ENCODE measurements at regions not wholly inside any gene's neighbourhood (a gene's known extent, or its start where the extent isn't known, plus 50 kb on each side); places are given as distances from the start of the nearest gene placed in this dataset.

DNA sequence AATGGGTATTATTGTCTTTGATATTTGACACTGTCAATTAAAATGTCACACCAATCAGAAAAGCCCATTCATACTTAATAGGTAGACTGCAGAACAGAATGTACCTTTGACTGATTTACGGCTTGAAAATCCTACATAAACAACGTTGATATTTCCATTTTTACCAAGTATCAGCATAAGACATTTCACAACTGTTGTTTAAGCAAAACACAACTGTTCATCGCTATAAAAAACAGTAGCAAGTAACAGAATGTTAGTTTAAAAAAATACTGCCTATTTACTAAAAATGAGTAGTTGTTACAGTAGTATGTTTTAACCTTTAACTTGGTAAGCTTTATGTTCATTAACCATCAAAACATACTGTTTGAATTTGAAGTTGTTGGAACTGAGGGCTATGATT, 1096.6 kb downstream of the PCDH17 start:
- DNase-seq (ENCODE audit: low read depth in 4 of 4, low spot score in 1 of 4): no peak

DNA sequence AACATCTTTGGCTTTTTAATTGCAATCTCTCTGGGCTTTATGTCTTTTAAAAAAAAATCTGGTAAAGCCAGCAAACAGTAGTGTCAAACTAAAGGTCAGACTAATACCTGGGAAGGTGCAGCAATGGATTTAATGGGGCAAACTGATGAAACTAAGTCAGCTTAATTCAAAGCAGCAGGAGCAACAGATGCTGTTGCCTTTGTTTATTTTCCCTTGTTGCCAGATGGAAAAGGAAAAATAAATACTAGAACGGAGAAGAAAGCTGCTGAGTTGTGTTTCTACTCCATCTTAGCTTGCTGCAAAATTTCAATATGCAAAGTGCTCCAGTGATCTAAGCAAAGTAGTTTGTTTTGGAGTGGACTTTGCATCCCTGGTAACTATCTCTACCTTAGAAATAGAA, 1097.8 kb downstream of the PCDH17 start:
- no peak for DNase-seq (ENCODE audit: low read depth in 4 of 4, low spot score in 1 of 4)

DNA sequence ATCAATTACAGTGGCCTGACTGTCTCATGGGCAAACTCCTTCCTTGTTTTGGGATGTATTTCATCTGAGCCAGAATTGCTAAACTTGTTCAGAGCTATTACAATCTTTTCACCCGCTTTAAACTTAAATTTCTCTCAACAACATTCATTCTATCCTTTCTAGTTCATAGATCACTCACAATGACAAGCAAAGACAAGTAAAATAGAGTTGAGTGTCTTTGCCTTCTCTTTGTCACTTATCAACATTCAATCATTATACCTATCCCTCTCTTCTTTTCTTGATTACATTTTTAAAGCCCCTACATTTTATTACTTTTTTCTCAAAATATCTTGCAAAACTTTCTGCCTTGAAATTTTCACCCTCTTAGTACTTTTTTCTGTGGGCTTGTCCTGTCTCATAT, 1113.1 kb downstream of the PCDH17 start:
- DNase-seq (ENCODE audit: low read depth in 4 of 4, low spot score in 1 of 4): no peak

DNA sequence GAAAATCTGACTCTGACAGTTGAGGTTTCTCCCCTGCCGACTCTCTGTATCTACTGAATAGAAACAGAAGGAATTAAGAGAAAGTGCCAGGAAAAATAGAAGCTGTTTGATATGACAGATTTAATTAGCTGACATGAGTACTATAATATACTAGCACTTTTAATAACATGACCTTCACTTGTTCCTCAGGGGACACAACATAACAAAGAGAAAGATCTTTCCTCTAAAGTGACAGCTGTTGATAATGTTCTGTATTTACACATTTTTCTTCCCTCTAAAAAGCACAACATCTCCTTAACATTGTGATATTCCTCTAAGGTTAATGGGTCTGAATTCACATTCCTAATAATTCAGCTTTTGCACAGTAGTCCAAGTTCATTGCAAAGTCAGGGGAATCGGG, 1136.0 kb downstream of the PCDH17 start:
- DNase-seq (ENCODE audit: low read depth in 4 of 4, low spot score in 1 of 4): no peak

DNA sequence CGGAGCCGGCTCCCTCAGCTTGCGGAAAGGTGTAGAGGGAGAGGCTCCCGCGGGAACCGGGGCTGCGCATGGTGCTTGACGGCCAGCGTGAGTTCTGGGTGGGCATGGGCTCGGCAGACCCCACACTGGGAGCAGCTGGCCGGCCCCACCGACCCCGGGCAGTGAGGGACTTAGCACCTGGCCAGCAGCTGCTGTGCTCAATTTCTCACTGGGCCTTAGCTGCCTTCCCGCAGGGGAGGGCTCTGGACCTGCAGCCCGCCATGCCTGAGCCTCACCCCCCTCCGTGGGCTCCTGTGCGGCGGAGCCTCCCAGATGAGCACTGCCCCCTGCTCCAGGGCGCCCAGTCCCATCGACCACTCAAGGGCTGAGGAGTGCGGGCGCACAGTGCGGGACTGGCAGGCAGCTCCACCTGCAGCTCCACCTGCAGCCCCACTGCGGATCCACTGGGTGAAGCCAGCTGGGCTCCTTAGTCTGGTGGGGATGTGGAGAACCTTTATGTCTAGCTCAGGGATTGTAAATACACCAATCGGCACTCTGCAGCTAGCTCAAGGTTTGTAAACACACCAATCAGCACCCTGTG, 1141.8 kb downstream of the PCDH17 start:
- no peak for DNase-seq (ENCODE audit: low read depth in 4 of 4, low spot score in 1 of 4)

DNA sequence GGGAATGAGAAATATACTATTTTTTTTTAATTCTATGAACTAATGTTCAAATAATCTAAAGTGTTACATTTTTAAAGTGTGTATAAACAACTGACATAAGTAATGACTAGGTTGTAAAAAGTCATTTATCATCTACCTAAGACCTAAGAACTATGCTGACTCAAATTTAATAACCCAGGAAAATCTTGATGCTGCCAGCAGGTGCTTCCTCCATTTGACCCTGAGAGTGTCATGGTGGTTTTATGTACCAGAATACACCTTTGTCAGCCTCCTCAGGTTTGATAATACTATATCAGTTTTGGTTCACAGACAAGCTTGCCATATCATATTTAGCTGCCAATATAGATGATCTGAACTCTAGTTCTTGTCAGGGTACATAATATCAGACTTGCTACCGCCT, 1151.2 kb downstream of the PCDH17 start:
- DNase-seq (ENCODE audit: low read depth in 4 of 4, low spot score in 1 of 4): no peak

DNA sequence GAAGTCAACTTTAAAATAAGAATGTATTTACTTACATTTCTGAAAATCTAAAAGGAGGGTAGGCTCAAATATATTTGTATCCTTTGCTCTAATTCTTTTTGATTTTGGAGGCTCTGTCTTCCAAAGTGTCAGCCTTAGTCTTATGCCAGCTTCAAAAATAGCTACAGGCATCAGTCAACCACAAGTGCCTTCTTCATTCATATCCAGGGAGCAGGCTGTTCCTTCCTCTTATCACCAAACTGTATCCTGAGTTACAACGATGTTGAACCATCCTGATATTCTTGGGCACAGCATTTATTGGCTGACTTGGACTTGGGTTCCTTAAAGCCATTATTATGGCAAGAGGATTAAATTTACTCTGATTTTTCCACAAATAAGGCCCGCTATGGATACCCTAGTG, 1161.3 kb downstream of the PCDH17 start:
- DNase-seq (ENCODE audit: low read depth in 4 of 4, low spot score in 1 of 4): no peak

DNA sequence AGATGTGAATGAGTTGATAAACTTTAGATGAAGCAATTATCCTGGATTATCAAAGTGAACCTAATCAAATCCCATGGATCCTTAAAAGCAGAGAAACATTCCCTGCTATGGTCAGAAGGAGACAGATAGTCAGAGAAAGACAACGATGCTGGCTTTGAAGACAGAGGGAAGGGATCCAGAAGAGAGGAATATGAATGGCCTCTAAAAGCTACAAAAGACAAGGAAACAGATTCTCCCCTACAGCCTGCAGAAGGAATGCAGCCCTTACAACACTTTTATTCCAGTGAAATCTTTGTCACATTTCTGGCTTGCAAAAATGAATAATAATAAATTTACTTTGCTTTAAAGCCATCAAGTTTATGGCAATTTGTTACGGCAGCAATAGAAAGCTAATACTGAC, 1164.2 kb downstream of the PCDH17 start:
- no peak for DNase-seq (ENCODE audit: low read depth in 4 of 4, low spot score in 1 of 4)

DNA sequence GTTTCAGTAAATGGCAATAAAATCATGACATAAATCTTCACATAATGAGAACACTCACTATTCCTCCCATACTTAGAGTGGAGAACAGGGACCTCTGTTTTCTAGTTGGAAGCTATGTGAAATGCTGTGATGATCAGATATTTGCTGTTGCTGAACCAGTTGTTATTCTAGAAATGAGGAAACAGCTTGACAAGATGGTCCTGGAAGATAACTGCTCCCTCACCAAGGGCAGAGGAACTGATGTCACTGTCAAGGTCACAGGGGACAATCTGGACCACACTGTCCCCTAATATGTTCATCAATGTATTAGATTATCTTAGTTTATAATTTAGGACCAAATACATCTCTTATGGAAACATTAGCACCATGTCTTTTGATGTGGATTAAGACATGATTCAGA, 1173.3 kb downstream of the PCDH17 start:
- DNase-seq (ENCODE audit: low read depth in 4 of 4, low spot score in 1 of 4): no peak

DNA sequence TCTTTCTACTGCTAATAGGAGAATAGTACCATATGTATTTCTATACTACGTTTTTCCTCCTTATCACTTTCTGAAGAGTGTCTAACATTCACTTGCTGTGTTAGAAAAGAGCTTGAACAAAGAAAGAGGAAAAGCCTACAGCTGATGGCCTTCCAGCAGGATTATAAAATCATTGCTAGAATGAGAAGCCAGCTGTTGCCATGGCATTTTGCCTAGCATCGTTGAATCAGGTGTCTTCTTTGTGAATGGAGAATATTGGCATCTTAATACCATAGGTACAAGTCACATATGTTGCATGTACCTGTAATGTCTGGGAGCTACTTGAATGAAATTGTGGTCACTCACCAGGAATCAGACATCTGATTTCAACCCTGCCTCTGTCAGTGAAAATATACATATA, 1174.9 kb downstream of the PCDH17 start:
- no peak for DNase-seq (ENCODE audit: low read depth in 4 of 4, low spot score in 1 of 4)

DNA sequence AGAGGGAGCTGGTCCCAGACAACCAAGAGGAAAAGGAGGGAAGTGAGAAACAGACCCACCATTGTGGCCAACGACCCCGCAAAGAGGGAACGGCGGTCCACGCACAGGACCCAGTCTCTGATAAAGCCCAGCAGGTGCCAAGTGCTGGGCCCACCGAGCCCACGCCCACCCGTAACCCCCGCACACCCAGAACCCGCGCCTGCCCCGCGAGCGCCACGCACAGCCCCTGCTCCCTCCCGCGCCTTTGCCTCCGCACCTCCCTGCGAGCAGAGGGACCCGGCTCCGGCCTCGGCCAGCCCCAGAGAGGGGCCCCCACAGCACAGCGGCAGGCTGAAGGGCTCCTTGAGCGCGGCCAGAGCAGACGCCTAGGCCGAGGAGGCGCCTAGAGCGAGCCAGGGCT, 1192.2 kb downstream of the PCDH17 start:
- DNase-seq (ENCODE audit: low read depth in 4 of 4, low spot score in 1 of 4): no peak

DNA sequence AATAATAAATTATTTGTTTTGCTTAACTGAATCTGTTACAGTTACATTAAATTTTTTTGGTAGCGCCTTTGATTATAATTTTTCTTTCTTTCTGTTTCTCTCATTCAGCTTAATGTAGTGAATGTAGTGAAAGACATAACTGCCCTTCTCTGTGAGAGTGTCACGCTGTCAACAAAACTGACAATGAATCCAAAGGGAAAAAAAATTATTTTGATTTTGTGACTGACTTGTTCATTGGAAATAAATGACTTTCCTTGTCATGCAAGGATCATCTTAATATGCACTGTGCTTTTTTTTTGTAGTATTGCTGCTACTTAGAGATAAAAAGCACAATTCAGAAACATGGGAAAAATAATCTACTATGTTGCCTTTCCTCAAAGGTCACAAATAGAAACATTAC, 1196.4 kb downstream of the PCDH17 start:
- no peak for DNase-seq (ENCODE audit: low read depth in 4 of 4, low spot score in 1 of 4)

DNA sequence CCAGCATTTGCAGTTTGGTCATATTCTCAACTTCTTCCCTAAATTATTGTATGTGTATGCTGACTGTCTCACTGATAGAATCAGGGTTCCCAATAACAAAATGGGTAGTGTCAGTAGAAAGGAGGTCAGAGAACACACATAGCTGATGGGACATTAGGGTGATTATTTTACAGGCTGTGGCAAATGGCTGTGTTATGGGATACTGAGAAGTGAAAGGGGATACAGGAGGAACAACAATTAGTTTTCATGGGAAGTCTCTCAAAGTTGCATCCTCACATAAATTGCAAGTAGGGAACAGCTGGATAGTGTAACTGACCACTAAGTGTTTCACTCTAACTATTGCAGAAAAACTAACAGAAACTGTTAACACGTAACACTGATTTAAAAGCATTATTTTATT, 1199.3 kb downstream of the PCDH17 start:
- no peak for DNase-seq (ENCODE audit: low read depth in 4 of 4, low spot score in 1 of 4)

DNA sequence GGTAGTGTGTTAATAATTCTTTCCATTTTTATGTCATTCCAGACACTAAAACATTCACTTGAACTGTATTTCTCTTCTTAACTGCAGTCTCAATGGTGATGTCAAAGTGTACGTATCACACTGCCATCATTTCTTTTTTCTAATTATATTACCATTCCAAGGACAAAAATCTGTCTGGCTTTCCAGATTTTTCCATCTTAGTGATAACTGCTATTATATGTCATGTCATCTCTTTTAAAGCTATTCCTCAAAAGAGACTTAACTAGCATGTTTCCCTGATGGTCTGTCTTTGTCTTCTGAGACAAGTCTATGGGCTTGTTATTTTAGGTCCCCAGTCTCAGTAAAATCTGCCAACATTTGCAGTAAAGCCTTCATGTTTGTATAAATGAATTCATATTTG, 1207.1 kb downstream of the PCDH17 start:
- DNase-seq (ENCODE audit: low read depth in 4 of 4, low spot score in 1 of 4): no peak

DNA sequence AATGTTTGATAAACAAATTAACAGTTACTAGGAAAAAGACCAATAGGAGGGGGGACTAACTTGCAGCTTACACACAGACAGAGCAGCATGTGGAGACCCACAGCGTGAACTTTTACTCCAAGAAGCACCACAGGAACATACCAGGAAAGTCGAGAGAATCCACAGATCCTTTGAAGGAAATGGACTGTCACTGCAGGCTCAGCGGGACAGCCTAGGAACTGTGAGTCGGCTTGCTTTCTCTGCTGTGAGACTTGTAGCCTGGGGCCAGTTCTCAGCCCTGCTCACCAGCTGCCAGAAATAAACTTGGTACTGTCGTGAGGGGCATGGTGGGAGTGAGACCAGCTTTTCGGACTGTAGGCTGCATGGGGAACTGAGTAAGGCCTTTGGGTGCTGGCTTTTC, 1211.5 kb downstream of the PCDH17 start:
- DNase-seq (ENCODE audit: low read depth in 4 of 4, low spot score in 1 of 4): no peak

DNA sequence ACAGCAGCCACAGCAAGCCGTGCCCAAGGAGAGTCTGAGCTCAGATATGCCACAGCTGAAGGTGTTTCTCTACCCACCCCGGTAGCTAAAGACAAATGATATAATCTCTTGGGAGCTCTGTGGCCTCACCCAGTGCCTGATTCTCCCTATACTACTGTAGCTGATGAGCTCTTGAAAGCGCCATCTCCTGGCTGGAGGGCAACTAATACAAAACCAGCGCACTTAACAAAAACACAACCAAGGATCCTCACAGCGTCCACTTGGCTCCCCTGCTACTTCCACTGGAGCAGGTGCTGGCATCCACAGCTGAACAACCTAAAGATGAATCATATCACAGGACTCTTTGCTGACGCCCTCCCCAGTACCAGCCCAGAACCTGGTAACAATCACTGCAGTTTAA, 1212.0 kb downstream of the PCDH17 start:
- DNase-seq (ENCODE audit: low read depth in 4 of 4, low spot score in 1 of 4): no peak

DNA sequence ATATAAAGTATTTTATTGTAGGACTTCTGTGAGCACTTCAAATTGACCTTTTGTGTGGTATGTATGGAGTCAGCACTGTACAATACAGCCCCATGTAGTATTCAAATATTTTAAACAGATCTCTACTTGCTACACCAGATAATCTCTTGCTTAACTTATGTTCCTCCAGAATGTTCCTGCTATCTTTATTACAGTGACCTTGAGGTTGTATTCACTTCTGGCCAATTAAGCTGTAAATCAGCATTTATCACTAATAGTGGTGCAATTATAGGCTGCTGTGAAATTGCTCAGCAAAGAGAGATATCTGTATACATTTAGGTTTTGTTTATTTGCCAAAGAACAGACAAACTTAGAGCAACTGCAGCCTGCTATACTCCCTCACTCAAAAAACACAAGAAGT, 1218.6 kb downstream of the PCDH17 start:
- no peak for DNase-seq (ENCODE audit: low read depth in 4 of 4, low spot score in 1 of 4)

DNA sequence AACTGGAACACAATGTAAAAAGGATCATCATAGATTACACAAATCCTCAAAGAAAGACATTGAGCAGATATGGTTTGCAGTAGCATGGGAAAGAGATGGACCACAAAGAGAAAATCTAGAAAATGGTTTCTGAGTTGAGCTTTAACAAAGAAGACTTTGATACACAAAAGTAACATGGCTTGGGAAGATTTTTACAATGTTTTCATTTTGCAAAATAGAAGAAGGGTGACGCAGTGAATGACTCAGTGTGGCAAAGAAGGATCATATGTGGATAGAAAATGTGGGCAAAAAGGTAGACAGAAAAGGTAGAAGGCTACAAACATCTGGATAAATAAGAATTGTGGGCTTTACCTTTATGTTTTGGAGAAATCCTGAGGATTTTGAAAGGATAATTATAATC, 1220.5 kb downstream of the PCDH17 start:
- DNase-seq (ENCODE audit: low read depth in 4 of 4, low spot score in 1 of 4): no peak

DNA sequence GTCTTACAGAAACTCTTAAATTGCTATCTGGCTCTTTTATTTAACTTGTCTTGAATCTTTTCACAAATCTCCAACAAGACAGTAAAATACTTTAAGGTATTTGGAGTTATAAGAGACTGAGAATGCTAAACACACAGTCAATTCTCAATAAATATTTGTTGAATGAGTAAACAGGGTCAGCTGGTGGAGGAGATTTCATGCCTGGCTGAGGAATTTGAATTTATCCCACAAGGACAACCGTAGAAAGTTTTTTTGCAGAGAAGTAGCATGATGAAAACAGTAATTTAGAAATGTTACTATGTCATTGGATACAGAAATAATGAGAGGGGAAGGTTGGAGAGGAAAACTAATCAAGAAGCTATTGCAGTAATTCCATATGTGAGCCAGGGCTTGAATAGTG, 1223.7 kb downstream of the PCDH17 start:
- DNase-seq (ENCODE audit: low read depth in 4 of 4, low spot score in 1 of 4): no peak

DNA sequence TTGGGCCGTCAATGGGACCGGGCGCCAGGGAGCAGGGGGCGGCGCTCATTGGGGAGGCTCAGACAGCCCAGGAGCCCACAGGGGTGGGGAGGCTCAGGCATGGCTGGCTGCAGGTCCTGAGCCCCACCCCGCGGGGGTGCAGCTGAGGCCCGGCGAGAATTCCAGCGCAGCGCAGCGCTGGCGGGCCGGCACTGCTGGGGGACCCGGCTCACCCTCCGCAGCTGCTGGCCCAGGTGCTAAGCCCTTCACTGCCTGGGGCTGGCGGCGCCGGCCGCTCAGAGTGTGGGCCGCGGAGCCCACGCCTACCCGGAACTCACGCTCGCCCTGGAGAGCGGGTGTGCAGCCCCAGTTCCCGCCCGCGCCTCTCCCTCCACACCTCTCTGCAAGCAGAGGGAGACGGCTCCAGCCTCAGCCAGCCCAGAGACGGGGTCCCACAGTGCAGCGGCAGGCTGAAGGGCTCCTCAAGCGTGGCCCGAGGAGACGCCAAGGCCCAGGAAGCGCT, 1227.4 kb downstream of the PCDH17 start:
- DNase-seq (ENCODE audit: low read depth in 4 of 4, low spot score in 1 of 4): no peak

DNA sequence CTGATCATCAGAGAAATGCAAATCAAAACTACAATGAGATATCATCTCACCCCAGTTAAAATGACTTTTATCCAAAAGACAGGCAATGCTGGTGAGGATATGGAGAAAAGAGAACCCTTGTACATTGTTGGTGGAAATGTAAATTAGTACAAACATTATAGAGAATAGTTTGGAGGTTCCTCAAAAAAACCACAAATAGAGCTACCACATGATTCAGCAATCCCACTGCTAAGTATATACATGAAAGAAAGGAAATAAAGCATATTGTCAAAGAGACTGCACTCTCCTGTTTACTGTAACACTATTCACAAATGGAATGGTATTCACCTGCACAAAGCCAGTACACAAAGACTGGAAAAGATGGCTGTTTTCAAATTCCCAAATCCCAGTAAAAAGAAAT, 1233.7 kb downstream of the PCDH17 start:
- no peak for DNase-seq (ENCODE audit: low read depth in 4 of 4, low spot score in 1 of 4)

DNA sequence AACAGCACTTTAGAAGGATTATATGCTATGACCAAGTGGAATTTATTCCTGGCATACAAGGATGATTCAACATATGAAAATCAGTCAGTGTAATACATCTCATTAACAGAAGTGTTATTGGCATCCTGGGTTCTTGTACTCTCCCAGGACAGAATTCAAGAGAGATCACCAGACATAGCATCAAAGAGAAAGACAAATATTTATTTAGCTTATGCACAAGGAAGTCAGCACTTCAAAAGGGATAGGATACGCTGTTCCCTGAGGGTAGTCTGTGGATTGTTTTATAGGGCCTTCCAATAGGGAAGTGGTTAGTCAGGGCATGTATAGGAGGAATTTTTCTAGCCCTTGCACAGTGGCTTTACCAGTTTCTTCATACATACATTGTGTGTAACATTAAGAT, 1238.0 kb downstream of the PCDH17 start:
- no peak for DNase-seq (ENCODE audit: low read depth in 4 of 4, low spot score in 1 of 4)

DNA sequence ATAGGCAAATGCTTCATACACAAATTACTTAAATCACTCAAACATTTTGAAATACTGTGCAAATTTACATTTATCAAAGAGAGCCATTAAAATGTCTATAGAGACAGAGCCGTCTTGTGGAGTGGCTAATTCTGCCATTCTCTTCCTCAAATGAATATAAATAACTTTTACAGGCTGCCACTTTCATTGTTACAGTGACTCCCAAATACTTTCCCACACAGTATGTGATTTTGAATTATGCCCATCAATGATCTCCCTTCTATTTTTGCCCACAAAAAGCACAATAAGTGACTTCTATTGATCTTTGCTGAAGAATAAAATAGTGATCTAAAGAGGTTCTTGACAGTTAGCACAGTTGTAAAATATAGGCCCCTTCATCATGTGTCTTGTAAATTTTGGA, 1244.9 kb downstream of the PCDH17 start:
- no peak for DNase-seq (ENCODE audit: low read depth in 4 of 4, low spot score in 1 of 4)

DNA sequence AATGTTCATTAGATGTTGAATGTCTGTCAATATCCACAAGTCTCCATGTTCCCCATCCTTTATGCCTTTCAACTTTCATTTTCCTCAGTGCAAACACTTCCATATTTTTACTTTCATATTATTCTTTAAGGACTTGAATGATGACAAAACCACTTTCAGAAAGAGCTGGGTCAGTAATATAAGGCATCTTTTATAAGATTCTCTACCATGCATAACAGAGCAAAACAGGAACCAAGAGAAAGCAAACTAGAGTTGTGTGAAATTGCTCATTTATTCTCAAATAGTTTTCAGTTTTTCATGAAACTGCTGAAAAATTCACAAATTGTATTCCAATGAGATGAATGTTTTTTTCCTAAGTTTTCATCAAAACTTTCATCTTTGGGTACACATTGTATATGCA, 1247.6 kb downstream of the PCDH17 start:
- no peak for DNase-seq (ENCODE audit: low read depth in 4 of 4, low spot score in 1 of 4)
